Memory B cell (primary cell): ENCODE measurements at regions not wholly inside any gene's neighbourhood (a gene's known extent, or its start where the extent isn't known, plus 50 kb on each side); places are given as distances from the start of the nearest gene placed in this dataset.

Experiments used
- ATAC-seq: fragments of 150-1000 bp; cut with Tn5 transposase; 2 replicates; pipeline ENCODE4 v1.10.0; 2021; ENCODE audit warnings: low read depth, mild to moderate bottlenecking, moderate library complexity
- DNase-seq, 2 donors: peaks; one replicate each; pipeline ENCODE4 v3.0.0; 2022; ENCODE audit warnings: low spot score in 2 of 2
- H3K27ac Mint-ChIP-seq: one replicate; pipeline ENCODE4 v1.8.0; 2022; ENCODE audit warnings: mild to moderate bottlenecking, moderate library complexity, mixed read lengths
- H3K27me3 Mint-ChIP-seq: one replicate; pipeline ENCODE4 v1.8.0; 2022; ENCODE audit warnings: mixed read lengths
- H3K36me3 Mint-ChIP-seq: one replicate; pipeline ENCODE4 v1.8.0; 2022; ENCODE audit warnings: mild to moderate bottlenecking, mixed read lengths
- H3K4me1 Mint-ChIP-seq: one replicate; pipeline ENCODE4 v1.8.0; 2022; ENCODE audit warnings: mixed read lengths
- H3K4me3 Mint-ChIP-seq: one replicate; pipeline ENCODE4 v1.8.0; 2022; ENCODE audit warnings: mild to moderate bottlenecking, moderate library complexity, mixed read lengths
- H3K9me3 Mint-ChIP-seq: one replicate; pipeline ENCODE4 v1.8.0; 2022; ENCODE audit warnings: mixed read lengths

GRCh38 chr11:23730307-23730998 lies 766.4 kb upstream of the LUZP2 start:
- peaks cover 7% of the 10 kb centered on the region for H3K9me3 Mint-ChIP-seq
- no peak overlapping the region for H3K27ac Mint-ChIP-seq
- ATAC-seq (no peak), DNase-seq (no peak)
- no peak overlapping the region for H3K4me3 Mint-ChIP-seq
- no peaks in the 10 kb centered on the region for H3K4me1 Mint-ChIP-seq
- H3K36me3 Mint-ChIP-seq = no peaks in the 10 kb centered on the region
- H3K27me3 Mint-ChIP-seq = no peaks in the 10 kb centered on the region

- H3K27me3 Mint-ChIP-seq = no peaks in the 10 kb centered on the region
- no peak overlapping the region for H3K4me3 Mint-ChIP-seq
Measured at GRCh38 chr11:23732026-23732425, 764.8 kb upstream of the LUZP2 start.

GRCh38 chr11:23746896-23747295 lies 750.0 kb upstream of the LUZP2 start:
- no peaks in the 10 kb centered on the region for H3K36me3 Mint-ChIP-seq
- H3K4me3 Mint-ChIP-seq = no peak overlapping the region
- no peak overlapping the region for H3K27ac Mint-ChIP-seq
- no peaks in the 10 kb centered on the region for H3K4me1 Mint-ChIP-seq
- H3K9me3 Mint-ChIP-seq = peaks cover 5% of the 10 kb centered on the region
- H3K27me3 Mint-ChIP-seq = no peaks in the 10 kb centered on the region
- DNase-seq (no peak), ATAC-seq (no peak)

More at GRCh38 chr11:23732026-23732425, 764.8 kb upstream of the LUZP2 start:
- H3K4me1 Mint-ChIP-seq = no peaks in the 10 kb centered on the region
- no peaks in the 10 kb centered on the region for H3K36me3 Mint-ChIP-seq
- ATAC-seq (no peak), DNase-seq (no peak)
- peaks cover 7% of the 10 kb centered on the region for H3K9me3 Mint-ChIP-seq
- no peak overlapping the region for H3K27ac Mint-ChIP-seq

DNA sequence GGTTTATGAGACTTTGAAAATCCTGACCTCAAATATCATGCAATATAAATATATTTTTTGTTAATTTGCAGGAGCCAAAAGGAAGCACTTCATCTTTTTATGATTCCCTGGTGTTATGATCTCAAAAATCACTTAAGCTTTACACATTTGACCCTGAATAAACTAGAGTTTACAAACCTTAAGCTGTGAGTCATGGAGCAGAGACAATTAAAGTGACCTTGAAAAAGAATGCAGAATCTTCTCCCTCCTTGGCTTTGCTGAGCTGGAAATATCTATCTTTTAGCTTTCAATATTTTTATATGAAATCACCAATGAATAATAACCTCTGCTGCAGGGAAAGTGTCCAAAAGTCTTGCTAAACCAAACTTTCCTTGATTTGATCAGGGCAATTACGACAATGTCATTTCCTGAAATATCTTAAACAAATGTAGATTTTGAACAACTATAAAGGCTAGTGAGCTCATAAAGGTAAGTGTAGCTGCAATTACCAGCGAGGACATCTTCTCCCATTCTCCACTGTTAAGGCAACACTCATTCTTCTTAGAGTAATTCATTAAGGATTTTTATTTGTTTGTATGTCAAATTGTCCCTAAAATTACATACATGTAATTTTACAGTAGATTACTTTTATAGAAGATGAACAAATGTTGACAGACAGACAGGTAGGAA lies 747.0 kb upstream of the LUZP2 start:
- no peaks in the 10 kb centered on the region for H3K4me1 Mint-ChIP-seq
- H3K9me3 Mint-ChIP-seq = peaks cover 2% of the 10 kb centered on the region
- H3K27me3 Mint-ChIP-seq = no peaks in the 10 kb centered on the region
- ATAC-seq = no peak
- H3K4me3 Mint-ChIP-seq = no peak overlapping the region
- no peak overlapping the region for H3K27ac Mint-ChIP-seq
- DNase-seq = no peak
- no peaks in the 10 kb centered on the region for H3K36me3 Mint-ChIP-seq

GRCh38 chr11:23751280-23751679 lies 745.6 kb upstream of the LUZP2 start:
- ATAC-seq (no peak), DNase-seq (no peak)
- H3K9me3 Mint-ChIP-seq = peaks cover 2% of the 10 kb centered on the region
- H3K27ac Mint-ChIP-seq = no peak overlapping the region
- no peak overlapping the region for H3K4me3 Mint-ChIP-seq
- no peaks in the 10 kb centered on the region for H3K36me3 Mint-ChIP-seq
- no peaks in the 10 kb centered on the region for H3K4me1 Mint-ChIP-seq
- no peaks in the 10 kb centered on the region for H3K27me3 Mint-ChIP-seq

- no peaks in the 10 kb centered on the region for H3K4me1 Mint-ChIP-seq
- DNase-seq (no peak), ATAC-seq (no peak)
- no peaks in the 10 kb centered on the region for H3K36me3 Mint-ChIP-seq
- no peak overlapping the region for H3K4me3 Mint-ChIP-seq
- no peaks in the 10 kb centered on the region for H3K9me3 Mint-ChIP-seq
- H3K27me3 Mint-ChIP-seq = no peaks in the 10 kb centered on the region
- H3K27ac Mint-ChIP-seq = no peak overlapping the region
Measured at GRCh38 chr11:23755076-23755475, 741.8 kb upstream of the LUZP2 start.

GRCh38 chr11:23755769-23756168 lies 741.1 kb upstream of the LUZP2 start:
- Mint-ChIP-seq H3K27ac (no peak overlapping the region), H3K9me3 (no peaks in the 10 kb centered on the region), H3K36me3 (no peaks in the 10 kb centered on the region), H3K4me1 (no peaks in the 10 kb centered on the region), H3K27me3 (no peaks in the 10 kb centered on the region), H3K4me3 (no peak overlapping the region)
- DNase-seq (no peak), ATAC-seq (no peak)

DNA sequence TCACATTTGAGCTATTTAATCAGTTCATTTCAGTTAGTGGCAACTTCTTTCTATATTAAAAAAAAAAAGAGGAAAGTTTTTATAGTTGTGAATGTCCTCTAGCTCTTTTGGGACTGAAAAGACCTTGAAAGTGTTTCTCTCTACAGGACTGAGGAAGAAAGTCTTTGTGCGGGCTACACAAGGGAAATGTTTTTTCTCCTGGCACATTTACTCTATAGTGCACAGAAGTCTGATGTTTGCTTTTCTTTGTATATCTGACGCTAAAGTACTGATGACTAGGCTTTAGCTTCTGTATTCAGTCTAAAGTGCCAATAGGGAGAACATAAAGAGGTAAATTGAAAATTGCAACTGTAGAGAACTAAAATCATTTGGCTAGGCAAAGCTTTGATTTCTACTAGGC lies 737.4 kb upstream of the LUZP2 start:
- Mint-ChIP-seq H3K27me3 (no peaks in the 10 kb centered on the region), H3K4me1 (no peaks in the 10 kb centered on the region), H3K36me3 (no peaks in the 10 kb centered on the region), H3K9me3 (no peaks in the 10 kb centered on the region), H3K27ac (no peak overlapping the region), H3K4me3 (no peak overlapping the region)
- no peak for DNase-seq
- no peak for ATAC-seq

DNA sequence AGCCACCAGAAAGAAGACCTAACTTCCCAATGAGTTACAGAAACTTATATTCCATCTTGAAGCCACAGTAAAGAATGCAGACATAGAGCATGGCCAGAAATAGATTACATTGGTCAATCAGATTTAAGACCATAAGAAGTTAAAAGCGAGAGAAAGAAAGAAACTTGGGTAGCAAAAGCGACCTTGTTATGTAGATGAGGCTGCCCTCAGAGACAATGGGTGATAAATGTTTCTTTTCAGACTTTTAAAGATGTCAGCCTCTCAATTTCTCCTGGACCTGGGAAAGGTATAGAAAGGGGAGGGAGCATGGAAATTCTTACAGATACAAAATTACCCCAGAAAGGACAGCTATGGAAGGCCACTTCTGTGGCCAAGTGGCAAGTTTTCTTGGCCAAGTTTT lies 732.6 kb upstream of the LUZP2 start:
- Mint-ChIP-seq H3K4me3 (no peak overlapping the region), H3K4me1 (no peaks in the 10 kb centered on the region), H3K36me3 (no peaks in the 10 kb centered on the region), H3K27ac (no peak overlapping the region), H3K9me3 (peaks cover 1% of the 10 kb centered on the region), H3K27me3 (no peaks in the 10 kb centered on the region)
- no peak for DNase-seq
- no peak for ATAC-seq

- H3K36me3 Mint-ChIP-seq = no peaks in the 10 kb centered on the region
- peaks cover 3% of the 10 kb centered on the region for H3K9me3 Mint-ChIP-seq
- H3K4me1 Mint-ChIP-seq = no peaks in the 10 kb centered on the region
- no peak overlapping the region for H3K4me3 Mint-ChIP-seq
- ATAC-seq (no peak), DNase-seq (no peak)
- H3K27me3 Mint-ChIP-seq = no peaks in the 10 kb centered on the region
- no peak overlapping the region for H3K27ac Mint-ChIP-seq
Measured at GRCh38 chr11:23765682-23766252, 731.1 kb upstream of the LUZP2 start.

- Mint-ChIP-seq H3K27ac (no peak overlapping the region), H3K27me3 (no peaks in the 10 kb centered on the region), H3K9me3 (peaks cover 6% of the 10 kb centered on the region), H3K36me3 (no peaks in the 10 kb centered on the region), H3K4me1 (no peaks in the 10 kb centered on the region), H3K4me3 (no peak overlapping the region)
- ATAC-seq (no peak), DNase-seq (no peak)
Measured at GRCh38 chr11:23767576-23767975, 729.3 kb upstream of the LUZP2 start.

- Mint-ChIP-seq H3K4me3 (no peak overlapping the region), H3K27ac (no peak overlapping the region), H3K27me3 (no peaks in the 10 kb centered on the region), H3K4me1 (no peaks in the 10 kb centered on the region), H3K9me3 (peaks cover 6% of the 10 kb centered on the region), H3K36me3 (no peaks in the 10 kb centered on the region)
- DNase-seq (no peak), ATAC-seq (no peak)
Measured at GRCh38 chr11:23769214-23769613, 727.6 kb upstream of the LUZP2 start.

DNA sequence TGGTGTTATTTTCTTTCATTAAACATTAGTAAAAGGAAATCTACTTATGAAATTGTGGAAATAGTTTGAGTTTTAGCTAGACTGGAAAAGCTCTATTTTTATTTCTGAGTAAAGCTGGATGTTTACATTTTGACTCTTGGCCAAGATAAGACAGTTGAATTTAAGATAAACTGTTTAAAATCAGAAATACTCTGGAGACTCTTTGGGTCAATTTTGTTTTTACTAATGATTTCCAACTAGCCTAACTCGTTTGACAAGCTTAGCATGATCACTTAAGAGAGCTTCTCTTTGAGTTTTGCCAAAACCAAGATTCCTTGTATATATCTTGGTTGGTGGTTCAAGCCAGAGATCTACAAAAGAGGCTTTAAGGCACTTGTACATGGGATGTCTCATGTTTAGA lies 724.8 kb upstream of the LUZP2 start:
- Mint-ChIP-seq H3K27ac (no peak overlapping the region), H3K4me3 (no peak overlapping the region), H3K4me1 (no peaks in the 10 kb centered on the region), H3K27me3 (no peaks in the 10 kb centered on the region), H3K9me3 (peaks cover 4% of the 10 kb centered on the region), H3K36me3 (no peaks in the 10 kb centered on the region)
- DNase-seq (no peak), ATAC-seq (no peak)

DNA sequence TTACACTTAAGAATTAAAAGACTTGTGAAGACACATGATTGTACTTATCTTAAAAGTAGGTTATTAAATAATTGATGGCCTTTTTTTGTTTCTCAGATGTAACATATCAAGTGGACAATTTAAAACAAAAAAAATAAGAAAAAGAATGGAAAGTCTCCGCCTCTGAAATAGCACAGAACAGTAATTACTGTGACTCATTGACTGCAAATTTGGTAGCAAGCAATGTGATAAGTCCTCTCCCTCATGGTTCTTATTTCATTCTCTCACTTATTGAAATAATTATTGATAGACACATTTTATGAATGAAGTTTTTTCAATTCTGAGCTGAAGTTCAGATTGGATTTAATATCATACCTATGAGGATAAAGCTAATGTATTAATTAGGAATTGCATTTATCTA lies 717.9 kb upstream of the LUZP2 start:
- no peaks in the 10 kb centered on the region for H3K36me3 Mint-ChIP-seq
- no peak for ATAC-seq
- H3K9me3 Mint-ChIP-seq = no peaks in the 10 kb centered on the region
- no peak overlapping the region for H3K4me3 Mint-ChIP-seq
- no peak overlapping the region for H3K27ac Mint-ChIP-seq
- no peaks in the 10 kb centered on the region for H3K4me1 Mint-ChIP-seq
- no peak for DNase-seq
- H3K27me3 Mint-ChIP-seq = no peaks in the 10 kb centered on the region

- DNase-seq (no peak), ATAC-seq (no peak)
- H3K4me3 Mint-ChIP-seq = no peak overlapping the region
- H3K4me1 Mint-ChIP-seq = no peaks in the 10 kb centered on the region
- H3K36me3 Mint-ChIP-seq = no peaks in the 10 kb centered on the region
- no peak overlapping the region for H3K27ac Mint-ChIP-seq
- no peaks in the 10 kb centered on the region for H3K27me3 Mint-ChIP-seq
- no peaks in the 10 kb centered on the region for H3K9me3 Mint-ChIP-seq
Measured at GRCh38 chr11:23780231-23780630, 716.6 kb upstream of the LUZP2 start.
